ENCODE measurements at regions not wholly inside any gene's neighbourhood (a gene's known extent, or its start where the extent isn't known, plus 50 kb on each side); places are given as distances from the start of the nearest gene placed in this dataset.

DNA sequence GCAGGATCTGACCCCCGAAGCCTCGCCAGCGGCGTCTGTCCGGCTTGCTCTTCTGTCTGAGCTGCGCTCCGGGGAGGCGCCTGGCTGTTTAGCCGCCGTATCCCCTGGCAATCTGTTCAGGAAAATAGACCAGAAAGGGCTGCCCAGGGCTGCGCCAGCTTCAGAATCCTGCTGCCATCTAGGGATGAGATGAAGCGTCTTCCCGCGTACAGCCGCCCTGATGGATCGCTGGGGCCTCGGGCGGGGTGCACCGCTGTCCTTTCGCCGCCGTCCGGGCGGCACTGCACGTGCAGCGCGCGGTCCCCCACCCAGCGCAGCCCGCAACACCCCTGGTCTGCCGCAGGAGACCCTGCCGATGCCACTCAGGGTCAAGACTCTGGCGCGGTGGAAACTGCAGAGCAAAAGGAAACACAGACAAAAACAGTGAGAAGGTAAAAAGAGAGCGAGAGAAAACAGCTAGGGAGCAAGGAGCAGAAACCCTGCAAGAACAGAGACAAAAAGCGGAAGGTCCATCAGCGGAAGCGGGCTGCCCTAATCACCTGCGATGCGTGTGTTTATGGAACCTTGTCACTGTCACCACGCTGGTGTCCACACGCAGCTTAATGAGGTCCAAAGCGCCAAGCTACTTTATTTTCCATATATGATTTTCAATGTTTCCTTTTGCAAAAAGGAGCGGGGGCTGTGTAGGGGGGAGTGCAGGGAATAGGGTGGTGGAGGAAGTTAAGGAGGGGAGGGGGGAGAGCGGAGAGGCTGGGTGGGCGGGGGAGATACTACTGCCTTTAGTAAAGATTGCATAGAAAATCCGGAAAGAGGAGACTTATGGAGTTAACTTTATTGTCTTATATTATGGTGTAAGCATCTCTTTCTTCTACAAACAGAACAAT is 2113.3 kb upstream of the PIK3C3 start:
- Mint-ChIP-seq H3K27me3 (peaks cover 25% of the 10 kb centered on the region), H3K4me1 (ENCODE audit: low read depth) (peaks cover 11% of the 10 kb centered on the region), H3K4me3 (peak overlapping the region; percentile 31), H3K36me3 (ENCODE audit: low read depth) (no peaks in the 10 kb centered on the region), H3K9me3 (no peaks in the 10 kb centered on the region), H3K27ac (no peak overlapping the region)
- intact Hi-C loops (cut with micrococcal nuclease) = no loop called here

DNA sequence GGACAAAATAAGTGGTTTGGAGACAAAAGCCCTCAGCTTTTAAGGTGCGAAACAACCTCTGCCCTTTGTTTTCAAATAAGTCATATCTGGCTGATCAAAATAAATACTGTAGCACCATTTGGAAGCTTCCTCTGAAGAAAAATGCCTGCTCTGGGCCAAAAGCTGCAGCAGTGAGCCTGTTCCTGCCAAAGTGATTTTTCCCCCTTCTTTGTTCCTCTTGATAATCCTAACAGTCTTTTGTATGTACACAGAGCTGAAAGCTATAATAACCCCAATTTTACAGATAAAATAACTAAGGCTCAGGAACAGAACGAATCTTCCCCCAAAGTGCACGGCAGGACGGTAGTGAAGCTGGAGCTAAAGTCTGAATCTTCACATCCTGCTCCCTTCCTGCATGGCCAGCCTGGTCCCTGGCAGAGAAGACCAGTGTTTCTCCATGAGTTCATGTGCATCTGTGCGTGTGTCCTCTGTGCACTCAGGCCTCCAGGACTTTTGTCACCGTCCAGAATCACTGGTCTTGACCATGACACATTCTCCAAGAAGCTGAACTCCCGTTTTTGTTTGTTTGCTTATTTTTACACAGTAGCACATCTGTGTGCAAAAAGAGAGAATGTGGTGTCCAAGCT is 2114.1 kb upstream of the PIK3C3 start:
- H3K9me3 Mint-ChIP-seq = no peaks in the 10 kb centered on the region
- intact Hi-C loops (cut with micrococcal nuclease) = no loop called here
- H3K27ac Mint-ChIP-seq = no peak overlapping the region
- peaks cover 11% of the 10 kb centered on the region for H3K4me1 Mint-ChIP-seq (ENCODE audit: low read depth)
- H3K36me3 Mint-ChIP-seq (ENCODE audit: low read depth) = no peaks in the 10 kb centered on the region
- H3K27me3 Mint-ChIP-seq = peaks cover 25% of the 10 kb centered on the region
- no peak overlapping the region for H3K4me3 Mint-ChIP-seq

DNA sequence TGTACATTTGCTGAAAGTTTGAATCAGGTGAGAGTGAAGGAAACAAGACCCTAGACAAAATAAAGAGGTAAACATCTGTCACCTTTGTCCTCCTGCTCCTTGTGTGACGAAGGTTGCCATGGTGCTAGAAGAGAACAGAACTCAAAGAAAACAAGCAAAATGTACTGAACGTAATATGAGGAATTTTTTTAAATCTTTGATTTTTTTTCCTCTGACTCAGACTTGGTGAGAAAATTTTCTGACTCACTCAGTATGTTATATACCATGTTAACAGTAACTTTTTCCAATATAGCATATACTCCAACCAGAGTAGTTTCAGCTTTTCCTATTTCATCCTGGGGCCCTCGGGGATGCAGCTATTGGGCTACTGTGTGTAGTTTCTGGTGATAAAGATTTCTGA is 2114.6 kb upstream of the PIK3C3 start:
- H3K9me3 Mint-ChIP-seq = no peaks in the 10 kb centered on the region
- peaks cover 11% of the 10 kb centered on the region for H3K4me1 Mint-ChIP-seq (ENCODE audit: low read depth)
- peaks cover 25% of the 10 kb centered on the region for H3K27me3 Mint-ChIP-seq
- H3K27ac Mint-ChIP-seq = no peak overlapping the region
- no peak overlapping the region for H3K4me3 Mint-ChIP-seq
- intact Hi-C loops (cut with micrococcal nuclease) = no loop called here
- no peaks in the 10 kb centered on the region for H3K36me3 Mint-ChIP-seq (ENCODE audit: low read depth)

DNA sequence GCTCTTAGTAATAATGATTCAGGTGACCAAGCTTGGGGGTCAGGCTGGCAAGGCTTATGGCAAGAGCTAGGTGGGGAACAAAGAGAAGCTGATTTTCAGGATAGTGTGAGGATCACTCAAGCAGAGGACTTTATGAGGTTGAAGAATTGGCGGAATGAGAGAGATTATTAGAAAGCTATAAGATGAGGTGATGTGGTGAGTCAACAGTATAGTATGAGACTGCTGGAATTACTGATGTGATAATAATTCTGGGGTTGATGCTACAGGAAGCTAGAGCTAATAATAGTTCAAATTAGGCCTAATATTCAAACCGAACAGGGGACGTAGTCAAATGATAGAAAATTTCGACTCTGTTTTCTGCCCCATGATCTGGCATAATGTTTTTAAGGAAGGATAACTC is 2115.3 kb upstream of the PIK3C3 start:
- peaks cover 25% of the 10 kb centered on the region for H3K27me3 Mint-ChIP-seq
- H3K27ac Mint-ChIP-seq = no peak overlapping the region
- no peaks in the 10 kb centered on the region for H3K36me3 Mint-ChIP-seq (ENCODE audit: low read depth)
- H3K4me3 Mint-ChIP-seq = no peak overlapping the region
- no peaks in the 10 kb centered on the region for H3K9me3 Mint-ChIP-seq
- intact Hi-C loops (cut with micrococcal nuclease) = no loop called here
- peaks cover 11% of the 10 kb centered on the region for H3K4me1 Mint-ChIP-seq (ENCODE audit: low read depth)

DNA sequence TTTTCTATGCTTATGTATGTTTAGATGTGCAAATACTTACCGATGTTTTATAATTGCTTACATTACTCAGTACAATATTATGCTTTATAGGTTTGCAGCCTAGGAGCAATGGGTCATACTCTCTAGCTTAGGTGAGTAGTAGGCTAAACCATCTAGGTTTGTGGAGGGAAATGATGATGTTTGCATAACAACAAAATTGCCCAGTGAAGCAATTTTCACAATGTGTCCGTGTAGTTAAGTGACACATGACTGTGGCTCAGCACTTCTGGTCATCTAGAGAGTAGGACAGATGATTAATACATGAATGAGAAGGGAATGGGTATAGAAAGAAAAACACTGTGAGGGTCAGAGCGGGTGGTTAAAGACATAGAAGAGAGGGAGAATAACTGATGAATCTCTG is 2116.2 kb upstream of the PIK3C3 start:
- intact Hi-C loops (cut with micrococcal nuclease) = no loop called here
- peaks cover 11% of the 10 kb centered on the region for H3K4me1 Mint-ChIP-seq (ENCODE audit: low read depth)
- peaks cover 25% of the 10 kb centered on the region for H3K27me3 Mint-ChIP-seq
- H3K36me3 Mint-ChIP-seq (ENCODE audit: low read depth) = no peaks in the 10 kb centered on the region
- no peak overlapping the region for H3K4me3 Mint-ChIP-seq
- no peak overlapping the region for H3K27ac Mint-ChIP-seq
- no peaks in the 10 kb centered on the region for H3K9me3 Mint-ChIP-seq

DNA sequence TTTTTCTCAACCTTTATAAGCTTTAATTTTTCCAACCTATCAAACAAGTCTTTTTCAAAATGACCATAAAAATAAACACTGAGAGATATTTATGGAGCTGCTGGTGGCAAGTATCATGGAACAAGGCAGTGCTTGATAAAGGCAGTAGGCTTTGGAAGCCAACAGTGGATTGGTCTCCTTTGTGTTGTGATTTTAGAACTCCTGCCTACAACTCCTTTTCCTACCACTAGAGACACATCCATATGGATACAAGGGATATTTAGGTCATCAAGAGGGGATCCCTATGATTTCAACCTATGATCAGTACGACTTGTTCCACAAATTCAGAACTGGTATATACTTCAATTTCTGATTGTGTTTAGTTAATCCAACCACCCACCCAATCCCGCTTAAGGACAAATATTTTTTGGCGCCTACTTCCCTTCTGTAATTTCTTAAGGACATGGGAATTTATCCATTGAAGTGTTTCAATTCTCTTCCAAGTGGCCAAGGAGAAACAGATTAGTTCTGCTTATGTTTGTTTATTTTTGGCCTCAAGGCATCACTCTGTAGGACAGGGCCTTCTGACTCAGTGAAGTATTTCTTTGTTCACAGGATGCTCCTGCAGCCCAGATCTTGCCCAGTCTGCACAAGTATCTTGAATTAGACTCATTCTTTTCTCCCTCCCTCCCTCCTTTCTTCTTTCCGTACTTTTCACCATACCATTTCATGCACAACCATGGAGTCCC is 2119.6 kb upstream of the PIK3C3 start:
- Mint-ChIP-seq H3K9me3 (no peaks in the 10 kb centered on the region), H3K4me3 (no peak overlapping the region), H3K4me1 (ENCODE audit: low read depth) (no peaks in the 10 kb centered on the region), H3K27ac (no peak overlapping the region), H3K27me3 (peaks cover 2% of the 10 kb centered on the region), H3K36me3 (ENCODE audit: low read depth) (no peaks in the 10 kb centered on the region)
- intact Hi-C loops (cut with micrococcal nuclease) = no loop called here

DNA sequence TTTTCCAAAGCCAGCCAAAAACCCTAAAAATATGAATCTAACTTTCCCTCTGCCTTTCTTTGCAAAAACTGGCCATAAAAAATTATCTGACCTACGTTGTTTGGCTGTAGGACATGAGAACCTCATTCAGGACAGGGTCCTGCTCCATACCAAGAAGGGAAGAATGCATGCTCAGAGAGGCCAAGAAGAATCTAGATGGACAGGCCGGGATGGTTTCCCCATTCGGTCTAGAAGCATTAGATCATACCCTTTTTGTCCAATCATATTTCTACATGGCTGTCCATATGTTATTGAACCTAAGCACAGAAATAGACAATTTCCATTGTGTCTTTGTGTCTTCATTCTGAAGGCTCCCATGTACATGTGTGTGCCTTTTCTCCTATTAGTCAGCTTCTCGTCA is 2120.4 kb upstream of the PIK3C3 start:
- H3K4me3 Mint-ChIP-seq = no peak overlapping the region
- no peaks in the 10 kb centered on the region for H3K4me1 Mint-ChIP-seq (ENCODE audit: low read depth)
- H3K27ac Mint-ChIP-seq = no peak overlapping the region
- H3K9me3 Mint-ChIP-seq = no peaks in the 10 kb centered on the region
- H3K36me3 Mint-ChIP-seq (ENCODE audit: low read depth) = no peaks in the 10 kb centered on the region
- no peaks in the 10 kb centered on the region for H3K27me3 Mint-ChIP-seq
- intact Hi-C loops (cut with micrococcal nuclease) = no loop called here

DNA sequence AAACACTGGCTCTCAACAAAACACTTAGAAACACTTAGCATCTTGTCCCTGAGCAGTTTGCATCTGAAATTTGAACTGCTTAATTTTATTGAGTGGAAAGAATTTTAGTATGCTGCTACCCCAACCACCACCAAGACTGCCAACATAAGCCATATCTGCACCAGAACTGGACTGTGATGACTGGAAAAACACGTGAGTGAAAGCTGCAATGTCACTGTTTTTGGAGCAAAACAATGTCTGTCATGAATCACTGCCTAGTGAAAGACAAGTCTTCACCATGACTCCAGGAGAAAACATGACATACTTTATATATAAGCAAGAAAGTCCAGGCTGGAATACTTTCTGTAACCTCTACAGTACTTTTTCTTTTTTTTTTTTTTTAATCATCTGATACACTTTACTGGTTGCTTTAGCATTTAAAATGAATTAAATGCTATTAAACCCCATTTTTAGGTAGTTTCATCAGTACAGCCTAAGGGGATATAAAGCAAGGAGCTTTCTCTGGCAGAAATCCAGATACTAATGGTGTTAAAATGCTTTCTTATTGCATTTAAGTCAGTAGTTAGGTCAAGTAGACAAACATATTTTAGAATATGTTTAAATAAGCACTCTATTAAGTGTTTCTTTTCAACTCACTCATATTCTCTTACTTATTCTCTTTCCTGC is 2129.4 kb upstream of the PIK3C3 start:
- Mint-ChIP-seq H3K4me1 (ENCODE audit: low read depth) (no peaks in the 10 kb centered on the region), H3K36me3 (ENCODE audit: low read depth) (no peaks in the 10 kb centered on the region), H3K27me3 (no peaks in the 10 kb centered on the region), H3K9me3 (no peaks in the 10 kb centered on the region), H3K27ac (no peak overlapping the region), H3K4me3 (no peak overlapping the region)
- intact Hi-C loops (cut with micrococcal nuclease) = no loop called here

DNA sequence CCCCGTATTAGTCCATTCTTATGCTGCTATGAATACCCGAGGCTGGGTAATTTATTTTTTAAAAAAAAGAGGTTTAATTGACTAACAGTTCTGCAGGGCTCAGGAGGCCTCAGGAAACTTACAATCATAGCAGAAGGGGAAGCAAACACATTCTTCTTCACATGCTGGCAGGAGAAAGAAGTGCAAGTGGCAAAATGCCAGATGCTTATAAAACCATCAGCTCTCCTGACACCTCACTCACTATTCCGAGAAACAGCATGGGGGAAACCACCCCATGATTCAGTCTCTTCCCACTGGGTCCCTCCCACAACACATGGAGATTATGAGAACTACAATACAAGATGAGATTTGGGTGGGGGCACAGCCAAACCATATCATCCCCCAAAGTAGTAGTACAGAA is 2148.5 kb upstream of the PIK3C3 start:
- H3K9me3 Mint-ChIP-seq = peaks cover 16% of the 10 kb centered on the region
- intact Hi-C loops (cut with micrococcal nuclease) = no loop called here
- no peaks in the 10 kb centered on the region for H3K4me1 Mint-ChIP-seq (ENCODE audit: low read depth)
- no peak overlapping the region for H3K27ac Mint-ChIP-seq
- no peaks in the 10 kb centered on the region for H3K36me3 Mint-ChIP-seq (ENCODE audit: low read depth)
- no peaks in the 10 kb centered on the region for H3K27me3 Mint-ChIP-seq
- no peak overlapping the region for H3K4me3 Mint-ChIP-seq

DNA sequence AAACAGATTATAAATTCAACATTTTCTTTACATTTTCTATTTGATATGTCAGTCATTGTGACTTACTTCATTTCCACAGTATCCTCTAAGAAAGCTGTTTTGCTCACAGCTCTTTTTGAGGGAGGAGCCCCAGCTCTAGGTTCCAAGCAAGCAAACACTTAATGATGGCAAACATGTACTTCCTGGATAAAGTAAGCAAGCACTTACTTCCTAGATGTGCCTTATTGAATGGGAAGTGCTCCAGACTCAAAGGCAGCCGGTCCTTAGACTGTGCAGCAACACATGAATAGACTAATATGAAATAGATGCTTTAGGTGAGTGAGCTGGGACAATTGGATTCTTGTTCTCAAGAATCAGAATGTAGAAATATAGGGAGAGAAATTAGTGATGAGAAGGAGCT is 2149.8 kb upstream of the PIK3C3 start:
- no peaks in the 10 kb centered on the region for H3K27me3 Mint-ChIP-seq
- intact Hi-C loops (cut with micrococcal nuclease) = no loop called here
- no peak overlapping the region for H3K4me3 Mint-ChIP-seq
- H3K4me1 Mint-ChIP-seq (ENCODE audit: low read depth) = peaks cover under 1% of the 10 kb centered on the region
- H3K9me3 Mint-ChIP-seq = peaks cover 14% of the 10 kb centered on the region
- no peak overlapping the region for H3K27ac Mint-ChIP-seq
- no peaks in the 10 kb centered on the region for H3K36me3 Mint-ChIP-seq (ENCODE audit: low read depth)

DNA sequence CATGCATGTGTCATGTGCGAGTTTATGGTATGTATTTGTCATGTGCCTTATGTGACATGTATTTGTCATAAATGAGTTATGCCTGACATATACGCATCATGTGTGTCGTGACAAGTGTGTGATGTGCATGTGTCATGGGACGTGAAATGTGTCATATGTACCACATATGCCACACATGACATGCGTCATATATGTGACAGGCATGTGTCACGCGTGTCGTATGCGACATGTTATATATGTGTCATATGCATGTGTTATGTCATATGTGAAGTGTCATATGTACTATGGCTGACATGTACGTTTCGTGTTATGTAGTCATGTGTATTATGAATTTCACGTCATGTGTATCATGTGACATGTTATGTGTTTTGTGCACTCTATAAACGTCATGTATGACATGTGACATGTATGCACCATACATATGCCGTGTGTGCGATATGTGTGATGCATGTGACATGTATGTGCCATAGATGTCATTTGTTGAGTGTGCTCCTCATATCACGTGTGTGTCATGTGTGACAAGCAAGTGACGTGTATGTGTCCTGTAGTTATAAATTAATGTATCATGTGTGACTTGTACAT is 2152.3 kb upstream of the PIK3C3 start:
- Mint-ChIP-seq H3K36me3 (ENCODE audit: low read depth) (peaks cover 6% of the 10 kb centered on the region), H3K4me1 (ENCODE audit: low read depth) (peaks cover 8% of the 10 kb centered on the region), H3K27ac (no peak overlapping the region), H3K4me3 (no peak overlapping the region), H3K27me3 (no peaks in the 10 kb centered on the region), H3K9me3 (peaks cover 14% of the 10 kb centered on the region)
- intact Hi-C loops (cut with micrococcal nuclease) = no loop called here

DNA sequence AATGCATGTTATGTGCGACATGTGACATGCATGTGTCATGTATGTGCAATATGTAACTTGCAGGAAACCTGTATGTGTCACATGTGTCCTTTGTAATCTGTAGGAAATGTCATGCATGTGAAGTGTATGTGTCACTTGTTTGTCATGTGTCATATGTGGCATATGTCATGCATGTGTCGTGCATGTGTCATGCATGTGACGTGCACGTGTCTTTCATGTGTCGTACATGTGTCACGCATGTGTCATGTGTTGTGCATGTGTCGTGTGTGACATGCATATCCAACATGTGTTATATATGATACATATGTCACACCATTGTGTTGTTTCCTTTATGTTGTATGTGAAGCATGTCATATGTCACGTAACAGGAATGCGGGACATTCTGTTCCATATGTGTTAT is 2153.2 kb upstream of the PIK3C3 start:
- peaks cover 8% of the 10 kb centered on the region for H3K4me1 Mint-ChIP-seq (ENCODE audit: low read depth)
- no peak overlapping the region for H3K4me3 Mint-ChIP-seq
- no peak overlapping the region for H3K27ac Mint-ChIP-seq
- peaks cover 6% of the 10 kb centered on the region for H3K36me3 Mint-ChIP-seq (ENCODE audit: low read depth)
- peaks cover 12% of the 10 kb centered on the region for H3K9me3 Mint-ChIP-seq
- intact Hi-C loops (cut with micrococcal nuclease) = no loop called here
- no peaks in the 10 kb centered on the region for H3K27me3 Mint-ChIP-seq

DNA sequence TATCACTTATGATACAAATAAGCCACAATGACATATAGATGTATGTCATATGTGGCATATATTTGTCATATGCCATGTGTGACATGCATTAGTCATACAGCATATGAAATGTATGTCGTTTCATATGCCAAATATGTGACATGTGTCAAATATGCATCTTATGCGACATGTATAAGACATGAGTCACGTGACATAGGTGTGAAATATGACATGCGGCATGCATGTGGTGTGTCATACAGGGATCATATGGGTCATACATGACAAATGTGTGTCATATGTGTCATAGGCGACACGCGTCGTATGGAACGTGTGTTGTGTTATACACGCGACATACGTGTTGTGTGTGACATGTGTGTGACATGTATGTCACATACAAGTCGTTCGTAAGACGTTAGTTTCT is 2154.0 kb upstream of the PIK3C3 start:
- Mint-ChIP-seq H3K27me3 (no peaks in the 10 kb centered on the region), H3K36me3 (ENCODE audit: low read depth) (peaks cover 6% of the 10 kb centered on the region), H3K4me1 (ENCODE audit: low read depth) (peaks cover 8% of the 10 kb centered on the region), H3K4me3 (no peak overlapping the region), H3K9me3 (peaks cover 4% of the 10 kb centered on the region), H3K27ac (no peak overlapping the region)
- intact Hi-C loops (cut with micrococcal nuclease) = no loop called here

Data from dendritic cell treated with granulocyte-macrophage colony-stimulating factor and Interleukin-4, amounts not matched to agents 40 ng/mL and 50 ng/mL, for 4 days (primary cell).